H1 (cell line): ENCODE measurements at regions not wholly inside any gene's neighbourhood (a gene's known extent, or its start where the extent isn't known, plus 50 kb on each side); places are given as distances from the start of the nearest gene placed in this dataset.

ENCODE experiments used
- CTCF ChIA-PET: fragments of 300-600 bp; sonication (Branson Sonifier 250); formaldehyde crosslinking; loops from one replicate; lab custom pipeline; 2021; ENCODE audit not compliant: partially characterized antibody; lab: Charles Lee
- POLR2A ChIA-PET: fragments of 300-600 bp; sonication (Branson Sonifier 250); formaldehyde crosslinking; loops from one replicate; lab custom pipeline; 2021; ENCODE audit warnings: inconsistent platforms; ENCODE audit not compliant: partially characterized antibody; lab: Charles Lee
- DNase-seq, 2 experiments: peaks; one replicate each; pipeline versions ENCODE4 v3.0.0 to v3.0.0-alpha.2; 2010 to 2022; ENCODE audit warnings: low spot score in 2 of 2, low read depth in 1 of 2, mixed read lengths in 1 of 2
- FAIRE-seq: peaks from 2 replicates; lab custom pipeline; 2011; peaks lifted over from hg19 to GRCh38; lab: Jason Lieb, UNC
- H2AFZ ChIP-seq: 2 replicates; pipeline ENCODE4 v1.8.1; 2012; ENCODE audit warnings: low read length, inconsistent platforms
- H2AK5ac ChIP-seq: 2 replicates; pipeline ENCODE4 v1.6.1; 2013; ENCODE audit warnings: low read depth, low read length
- H2BK120ac ChIP-seq: replicated peaks from 2 replicates; pipeline ENCODE3; 2013; ENCODE audit warnings: low read depth, low read length, inconsistent platforms
- H2BK12ac ChIP-seq: 2 replicates; pipeline ENCODE4 v1.6.1; 2013; ENCODE audit warnings: low read depth, low read length
- H2BK15ac ChIP-seq: 2 replicates; pipeline ENCODE4 v1.6.1; 2013; ENCODE audit warnings: low read length
- H2BK20ac ChIP-seq: 2 replicates; pipeline ENCODE4 v1.6.1; 2013; ENCODE audit warnings: low read length
- H2BK5ac ChIP-seq: 2 replicates; pipeline ENCODE4 v1.6.1; 2013; ENCODE audit warnings: low read depth, low read length
- H3K14ac ChIP-seq: 2 replicates; pipeline ENCODE4 v1.6.1; 2013; ENCODE audit warnings: inconsistent platforms; ENCODE audit not compliant: insufficient read length
- H3K18ac ChIP-seq: 2 replicates; pipeline ENCODE4 v1.6.1; 2013; ENCODE audit warnings: low read length; ENCODE audit errors: extremely low read depth
- H3K23ac ChIP-seq: 2 replicates; pipeline ENCODE4 v1.6.1; 2013; ENCODE audit warnings: inconsistent platforms; ENCODE audit not compliant: insufficient read length
- H3K23me2 ChIP-seq: 2 replicates; pipeline ENCODE4 v1.6.1; 2013; ENCODE audit warnings: low read depth, low read length
- H3K27ac ChIP-seq: 2 replicates; pipeline ENCODE4 v1.6.1; 2011; ENCODE audit warnings: low read depth, low read length, inconsistent platforms
- H3K27me3 ChIP-seq, 4 experiments: replicated peaks in 1 of 4; 1 replicate in 1 of 4; 2 replicates in 3 of 4; pipeline versions ENCODE4 v1.6.1 to v1.8.1; 2011 to 2013; ENCODE audit warnings: low read length in 3 of 4, mild to moderate bottlenecking in 3 of 4, inconsistent platforms in 2 of 4, mixed read lengths in 2 of 4, moderate library complexity in 1 of 4; ENCODE audit not compliant: control insufficient read depth in 3 of 4, insufficient read depth in 3 of 4; ENCODE audit errors: extremely low read depth in 1 of 4
- H3K36me3 ChIP-seq, 4 experiments: 2 replicates each; pipeline versions ENCODE4 v1.6.1 to v1.8.1; 2011 to 2013; ENCODE audit warnings: mild to moderate bottlenecking in 4 of 4, low read length in 3 of 4, moderate library complexity in 2 of 4, control low read depth in 1 of 4, inconsistent platforms in 1 of 4; ENCODE audit not compliant: insufficient read depth in 4 of 4, control insufficient read depth in 2 of 4
- H3K4ac ChIP-seq: replicated peaks from 2 replicates; pipeline ENCODE3; 2013; ENCODE audit warnings: low read length, low read depth, mixed read lengths, inconsistent platforms; ENCODE audit not compliant: insufficient read length
- H3K4me1 ChIP-seq, 4 experiments: replicated peaks in 1 of 4; 1 replicate in 1 of 4; 2 replicates in 3 of 4; pipeline versions ENCODE4 v1.6.1 to v1.8.1; 2011 to 2013; ENCODE audit warnings: low read length in 3 of 4, inconsistent platforms in 2 of 4, mixed read lengths in 1 of 4; ENCODE audit not compliant: insufficient read depth in 4 of 4, control insufficient read depth in 3 of 4
- H3K4me2 ChIP-seq, 2 experiments: 2 replicates each; pipeline versions ENCODE4 v1.6.1 to v1.8.1; 2011 to 2013; ENCODE audit warnings: low read depth in 2 of 2, low read length in 2 of 2, control low read depth in 1 of 2, inconsistent platforms in 1 of 2, mild to moderate bottlenecking in 1 of 2; ENCODE audit not compliant: insufficient read depth in 1 of 2
- H3K4me3 ChIP-seq, 4 experiments: fragments of 200-600, 300-600 bp in 1 of 4; sonication (generic), shearing (Covaris generic), sonication (Bioruptor Twin) in 1 of 4; 2 replicates each; pipeline versions ENCODE4 v1.5.1 to v1.8.1; 2011 to 2016; ENCODE audit warnings: low read length in 4 of 4, low read depth in 3 of 4, control low read depth in 2 of 4, inconsistent platforms in 2 of 4, mild to moderate bottlenecking in 2 of 4, mixed read lengths in 1 of 4, moderate library complexity in 1 of 4; ENCODE audit not compliant: insufficient read depth in 2 of 4; ENCODE audit errors: extremely low read depth in 1 of 4
- H3K56ac ChIP-seq: replicated peaks from 2 replicates; pipeline ENCODE3; 2013; ENCODE audit warnings: low read depth, mild to moderate bottlenecking, mixed read lengths, low read length, inconsistent platforms; ENCODE audit not compliant: insufficient read length
- H3K79me1 ChIP-seq: 2 replicates; pipeline ENCODE4 v1.6.1; 2013; ENCODE audit warnings: low read depth, low read length, control low read depth
- H3K79me2 ChIP-seq, 2 experiments: 2 replicates each; pipeline versions ENCODE4 v1.6.1 to v1.8.1; 2012 to 2013; ENCODE audit warnings: low read length in 2 of 2, mild to moderate bottlenecking in 2 of 2, inconsistent platforms in 1 of 2; ENCODE audit not compliant: insufficient read depth in 2 of 2, control insufficient read depth in 1 of 2
- H3K9ac ChIP-seq, 4 experiments: replicated peaks in 1 of 4; 1 replicate in 1 of 4; 2 replicates in 3 of 4; pipeline versions ENCODE4 v1.6.1 to v1.8.1; 2011 to 2013; ENCODE audit warnings: low read depth in 3 of 4, low read length in 3 of 4, control low read depth in 2 of 4, mild to moderate bottlenecking in 2 of 4, moderate library complexity in 2 of 4, inconsistent platforms in 1 of 4; ENCODE audit errors: extremely low read depth in 1 of 4
- H3K9me3 ChIP-seq, 2 experiments: 2 replicates each; pipeline versions ENCODE4 v1.6.1 to v1.8.1; 2012 to 2013; ENCODE audit warnings: mild to moderate bottlenecking in 2 of 2, moderate library complexity in 2 of 2, control low read depth in 1 of 2, inconsistent platforms in 1 of 2, low read depth in 1 of 2, low read length in 1 of 2, mixed read lengths in 1 of 2; ENCODE audit not compliant: insufficient read depth in 2 of 2
- H4K20me1 ChIP-seq, 2 experiments: replicated peaks in 1 of 2; 2 replicates each; pipeline versions ENCODE3 to v1.8.1; 2011 to 2013; ENCODE audit warnings: inconsistent platforms in 2 of 2, low read length in 2 of 2, mild to moderate bottlenecking in 1 of 2; ENCODE audit not compliant: insufficient read depth in 2 of 2, control insufficient read depth in 1 of 2
- H4K5ac ChIP-seq: 2 replicates; pipeline ENCODE4 v1.6.1; 2013; ENCODE audit warnings: low read length, low read depth, mixed read lengths, inconsistent platforms; ENCODE audit not compliant: insufficient read length
- H4K8ac ChIP-seq: 2 replicates; pipeline ENCODE4 v1.8.0; 2013; ENCODE audit warnings: mild to moderate bottlenecking, moderate library complexity, low read length, inconsistent platforms; ENCODE audit not compliant: insufficient read depth; ENCODE audit errors: extremely low read depth
- H4K91ac ChIP-seq: replicated peaks from 2 replicates; pipeline ENCODE3; 2013; ENCODE audit warnings: low read length, mixed read lengths, inconsistent platforms; ENCODE audit not compliant: insufficient read length
- CTBP2 ChIP-seq: IDR thresholded peaks from 2 replicates; pipeline ENCODE4 v1.7.0; 2011; ENCODE audit warnings: borderline replicate concordance, mild to moderate bottlenecking, moderate library complexity, mixed read lengths, low read length; ENCODE audit not compliant: insufficient read depth, insufficient read length
- GABPA ChIP-seq: IDR thresholded peaks from 2 replicates; pipeline ENCODE4 v1.6.1; 2011; ENCODE audit warnings: mild to moderate bottlenecking, low read length, moderate library complexity, borderline replicate concordance; ENCODE audit not compliant: insufficient read depth
- HDAC2 ChIP-seq, 2 experiments: fragments of 300-600 bp in 1 of 2; sonication (generic) in 1 of 2; IDR thresholded peaks; 2 replicates each; pipeline ENCODE4 v1.6.1; 2011 to 2012; ENCODE audit warnings: low read depth in 2 of 2, low read length in 2 of 2, mild to moderate bottlenecking in 2 of 2, moderate library complexity in 2 of 2, borderline replicate concordance in 1 of 2, inconsistent platforms in 1 of 2
- JUND ChIP-seq: IDR thresholded peaks from 2 replicates; pipeline ENCODE4 v1.6.1; 2011; ENCODE audit warnings: mild to moderate bottlenecking, improper control_type of control experiment, low read length
- RBBP5 ChIP-seq: IDR thresholded peaks from 2 replicates; pipeline ENCODE4 v1.7.1; 2012; ENCODE audit warnings: low read depth, mild to moderate bottlenecking, inconsistent platforms, low read length, moderate library complexity, borderline replicate concordance
- TAF7 ChIP-seq: optimal IDR thresholded peaks from 2 replicates; pipeline ENCODE3; 2011; ENCODE audit warnings: low read depth, mild to moderate bottlenecking, inconsistent platforms, low read length, moderate library complexity, borderline replicate concordance
- TBP ChIP-seq: IDR thresholded peaks from 2 replicates; pipeline ENCODE4 v1.6.1; 2011; ENCODE audit warnings: low read depth, low read length, improper control_type of control experiment
- WGBS, 2 experiments: shearing (Covaris generic) in 1 of 2; methylation state at CpG; one replicate each; pipeline versions ENCODE4 v1.1.6 to v1.1.7; 2013 to 2015; ENCODE audit warnings: low lambda C conversion rate in 2 of 2, mixed read lengths in 2 of 2, inconsistent platforms in 1 of 2, low coverage in 1 of 2, missing lambda C conversion rate in 1 of 2; ENCODE audit not compliant: insufficient replicate concordance in 2 of 2, insufficient coverage in 1 of 2, insufficient read length in 1 of 2; ENCODE audit errors: extremely low coverage in 1 of 2, missing lambda C conversion rate in 1 of 2; 5-methylcytosine and 5-hydroxymethylcytosine counted together

DNA sequence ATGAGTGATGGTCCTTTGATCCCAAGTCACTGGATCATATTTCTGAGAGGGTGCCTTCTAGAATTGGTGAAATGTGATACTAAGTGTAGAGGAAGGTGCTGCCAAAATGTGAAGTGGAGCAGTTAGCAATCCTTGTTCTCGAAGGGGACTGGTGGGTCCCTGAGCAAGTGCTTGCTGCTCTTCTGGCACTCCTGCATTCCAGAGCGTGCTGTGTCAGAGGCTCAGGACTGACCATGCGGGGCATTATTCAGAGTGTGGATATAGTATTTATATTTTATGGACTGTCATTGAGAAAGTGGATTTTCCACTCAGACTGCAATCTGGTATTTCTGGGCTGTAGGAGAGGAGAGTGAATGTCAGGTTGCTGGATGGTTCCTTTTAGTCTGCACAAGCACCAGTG, 152.6 kb upstream of the KL start:
- FAIRE-seq (no peak), DNase-seq (no peak)
- ChIA-PET POLR2A (no interaction called here), CTCF (interaction anchor here (1.2 kb wide), 1 partner anchor 12 kb away, joined by 3 read pairs; no protein-coding TSS in a partner anchor)
- H4K5ac ChIP-seq, result no peak overlapping the region
- WGBS, 2 experiments, result 91% methylated on average over 3 of the region's 3 CpGs; no CpG with 5 or more reads in 1 of the 2 experiments
- no peak overlapping the region for H3K4ac ChIP-seq
- H2BK120ac ChIP-seq, result no peak overlapping the region
- no peaks in the 10 kb centered on the region for H4K20me1 ChIP-seq
- no peak overlapping the region for H2AK5ac ChIP-seq
- no peak overlapping the region for H2BK20ac ChIP-seq
- no peaks in the 10 kb centered on the region for H3K79me2 ChIP-seq
- no peak overlapping the region for H2BK5ac ChIP-seq
- H3K14ac ChIP-seq, result no peak overlapping the region
- no peaks in the 10 kb centered on the region for H3K27me3 ChIP-seq
- H2BK15ac ChIP-seq, result no peak overlapping the region
- no peak overlapping the region for H2AFZ ChIP-seq
- no peak overlapping the region for H4K91ac ChIP-seq
- no peak overlapping the region for H3K4me2 ChIP-seq
- H2BK12ac ChIP-seq, result no peak overlapping the region
- no peaks in the 10 kb centered on the region for H3K4me1 ChIP-seq
- H3K9me3 ChIP-seq, result peaks cover 12% of the 10 kb centered on the region in 2 experiments; a peak in 3 of 4 replicates
- no peak overlapping the region for H3K27ac ChIP-seq
- no peak overlapping the region for H4K8ac ChIP-seq
- no peak overlapping the region for H3K23ac ChIP-seq
- no peak overlapping the region for H3K56ac ChIP-seq
- H3K18ac ChIP-seq, result no peak overlapping the region
- no peaks in the 10 kb centered on the region for H3K36me3 ChIP-seq
- no peaks in the 10 kb centered on the region for H3K23me2 ChIP-seq
- no peak overlapping the region for H3K4me3 ChIP-seq
- no peak overlapping the region for H3K9ac ChIP-seq
- no peaks in the 10 kb centered on the region for H3K79me1 ChIP-seq
- TF ChIP-seq CTBP2 (no peak), TBP (no peak), TAF7 (no peak), HDAC2 (IDR thresholded peaks at IDR 0.05; ENCODE audit: borderline replicate concordance in 1 of 2, low read depth in 2 of 2, low read length in 2 of 2) (no peak), JUND (no peak), GABPA (no peak), RBBP5 (no peak)
